Liver (tissue), 3 donors: ENCODE measurements at regions not wholly inside any gene's neighbourhood (a gene's known extent, or its start where the extent isn't known, plus 50 kb on each side); places are given as distances from the start of the nearest gene placed in this dataset.

Source experiments
- JUND ChIP-seq, 2 donors: IDR thresholded peaks; 2 replicates each; pipeline ENCODE4 v1.6.1; 2016; ENCODE audit warnings: antibody characterized with exemption in 2 of 2
- TF ChIP-seq, protein P1 (sequence below): fragments of 150-350 bp; IDR thresholded peaks from 2 replicates; pipeline ENCODE4 v1.5.1; 2017; ENCODE audit warnings: improper control_type of control experiment, low read depth, low read length; ENCODE audit not compliant: missing input control
- TF ChIP-seq, protein P2 (sequence below): IDR thresholded peaks from 2 replicates; pipeline ENCODE4 v1.6.1; 2016; ENCODE audit warnings: antibody characterized with exemption, mild to moderate bottlenecking
- donor health status: healthy.
- donor health status: healthy.

DNA sequence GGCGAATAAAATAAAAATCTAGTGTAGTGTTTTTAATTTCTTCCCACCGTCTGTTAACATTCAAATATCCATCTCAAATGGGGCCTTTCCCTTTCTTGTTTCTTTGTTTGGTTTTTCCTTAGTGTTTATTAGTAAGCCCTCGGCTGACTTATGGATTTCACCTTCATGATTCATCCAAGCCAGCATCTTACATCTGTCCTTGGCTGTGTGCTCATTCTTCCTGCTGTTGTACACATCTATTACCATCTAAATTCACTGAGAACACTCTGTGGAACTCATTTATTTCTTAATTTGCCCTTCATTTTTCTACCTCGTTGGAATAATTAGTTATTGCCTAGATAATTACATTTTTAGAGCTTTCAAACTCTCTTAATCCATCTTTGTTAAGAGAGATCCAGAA is 84.9 kb downstream of the SPCS3 start:
- TF ChIP-seq, protein P1, sequence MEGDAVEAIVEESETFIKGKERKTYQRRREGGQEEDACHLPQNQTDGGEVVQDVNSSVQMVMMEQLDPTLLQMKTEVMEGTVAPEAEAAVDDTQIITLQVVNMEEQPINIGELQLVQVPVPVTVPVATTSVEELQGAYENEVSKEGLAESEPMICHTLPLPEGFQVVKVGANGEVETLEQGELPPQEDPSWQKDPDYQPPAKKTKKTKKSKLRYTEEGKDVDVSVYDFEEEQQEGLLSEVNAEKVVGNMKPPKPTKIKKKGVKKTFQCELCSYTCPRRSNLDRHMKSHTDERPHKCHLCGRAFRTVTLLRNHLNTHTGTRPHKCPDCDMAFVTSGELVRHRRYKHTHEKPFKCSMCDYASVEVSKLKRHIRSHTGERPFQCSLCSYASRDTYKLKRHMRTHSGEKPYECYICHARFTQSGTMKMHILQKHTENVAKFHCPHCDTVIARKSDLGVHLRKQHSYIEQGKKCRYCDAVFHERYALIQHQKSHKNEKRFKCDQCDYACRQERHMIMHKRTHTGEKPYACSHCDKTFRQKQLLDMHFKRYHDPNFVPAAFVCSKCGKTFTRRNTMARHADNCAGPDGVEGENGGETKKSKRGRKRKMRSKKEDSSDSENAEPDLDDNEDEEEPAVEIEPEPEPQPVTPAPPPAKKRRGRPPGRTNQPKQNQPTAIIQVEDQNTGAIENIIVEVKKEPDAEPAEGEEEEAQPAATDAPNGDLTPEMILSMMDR, result no peak
- no peak for TF ChIP-seq JUND (IDR thresholded peaks at IDR 0.05)
- TF ChIP-seq, protein P2, sequence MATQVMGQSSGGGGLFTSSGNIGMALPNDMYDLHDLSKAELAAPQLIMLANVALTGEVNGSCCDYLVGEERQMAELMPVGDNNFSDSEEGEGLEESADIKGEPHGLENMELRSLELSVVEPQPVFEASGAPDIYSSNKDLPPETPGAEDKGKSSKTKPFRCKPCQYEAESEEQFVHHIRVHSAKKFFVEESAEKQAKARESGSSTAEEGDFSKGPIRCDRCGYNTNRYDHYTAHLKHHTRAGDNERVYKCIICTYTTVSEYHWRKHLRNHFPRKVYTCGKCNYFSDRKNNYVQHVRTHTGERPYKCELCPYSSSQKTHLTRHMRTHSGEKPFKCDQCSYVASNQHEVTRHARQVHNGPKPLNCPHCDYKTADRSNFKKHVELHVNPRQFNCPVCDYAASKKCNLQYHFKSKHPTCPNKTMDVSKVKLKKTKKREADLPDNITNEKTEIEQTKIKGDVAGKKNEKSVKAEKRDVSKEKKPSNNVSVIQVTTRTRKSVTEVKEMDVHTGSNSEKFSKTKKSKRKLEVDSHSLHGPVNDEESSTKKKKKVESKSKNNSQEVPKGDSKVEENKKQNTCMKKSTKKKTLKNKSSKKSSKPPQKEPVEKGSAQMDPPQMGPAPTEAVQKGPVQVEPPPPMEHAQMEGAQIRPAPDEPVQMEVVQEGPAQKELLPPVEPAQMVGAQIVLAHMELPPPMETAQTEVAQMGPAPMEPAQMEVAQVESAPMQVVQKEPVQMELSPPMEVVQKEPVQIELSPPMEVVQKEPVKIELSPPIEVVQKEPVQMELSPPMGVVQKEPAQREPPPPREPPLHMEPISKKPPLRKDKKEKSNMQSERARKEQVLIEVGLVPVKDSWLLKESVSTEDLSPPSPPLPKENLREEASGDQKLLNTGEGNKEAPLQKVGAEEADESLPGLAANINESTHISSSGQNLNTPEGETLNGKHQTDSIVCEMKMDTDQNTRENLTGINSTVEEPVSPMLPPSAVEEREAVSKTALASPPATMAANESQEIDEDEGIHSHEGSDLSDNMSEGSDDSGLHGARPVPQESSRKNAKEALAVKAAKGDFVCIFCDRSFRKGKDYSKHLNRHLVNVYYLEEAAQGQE, result no peak
